G401.6 (cell line): ENCODE measurements at regions not wholly inside any gene's neighbourhood (a gene's known extent, or its start where the extent isn't known, plus 50 kb on each side); places are given as distances from the start of the nearest gene placed in this dataset.
"Not testable (repeated sequence)": the region's sequence is repeated elsewhere in the genome, so short reads cannot be mapped to it uniquely, and the experiment has no call there.

ENCODE experiments used
- FAIRE-seq: peaks from 2 replicates; lab custom pipeline; 2012; peaks lifted over from hg19 to GRCh38; lab: Jason Lieb, UNC

DNA sequence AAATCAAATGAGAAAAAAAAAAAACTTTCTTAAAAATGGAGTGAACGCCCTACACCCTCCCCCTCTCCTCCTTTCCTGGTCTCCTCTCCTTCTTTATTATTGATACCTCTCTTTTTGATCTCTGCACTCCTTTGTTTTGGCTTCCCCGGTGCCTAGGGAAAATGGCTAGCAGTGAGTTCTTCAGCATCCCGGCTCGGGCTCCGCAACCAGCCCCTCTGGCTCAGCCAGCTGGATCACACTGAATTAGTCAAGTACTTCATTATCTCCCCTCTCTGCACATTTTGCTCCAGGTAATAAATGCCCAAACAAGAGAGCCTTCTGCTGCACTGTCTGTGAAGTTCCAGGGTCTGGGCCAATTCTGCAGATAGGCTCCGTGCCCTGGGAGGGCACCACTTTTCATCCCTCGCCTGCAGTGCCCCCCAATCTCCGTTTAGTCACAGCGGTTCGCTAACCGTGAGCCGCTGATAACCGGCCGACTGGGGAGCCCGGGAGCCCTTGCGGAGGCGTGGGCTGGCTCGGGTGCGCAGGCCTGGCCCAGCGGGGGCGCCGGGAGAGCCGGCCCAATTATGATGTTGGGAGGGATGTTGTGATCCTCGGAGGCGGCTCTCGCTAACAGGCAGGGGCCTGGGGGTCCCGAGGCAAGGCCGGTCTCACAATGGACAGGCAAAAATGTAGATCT lies 301.9 kb downstream of the TFAP2A start:
- no peak for FAIRE-seq

DNA sequence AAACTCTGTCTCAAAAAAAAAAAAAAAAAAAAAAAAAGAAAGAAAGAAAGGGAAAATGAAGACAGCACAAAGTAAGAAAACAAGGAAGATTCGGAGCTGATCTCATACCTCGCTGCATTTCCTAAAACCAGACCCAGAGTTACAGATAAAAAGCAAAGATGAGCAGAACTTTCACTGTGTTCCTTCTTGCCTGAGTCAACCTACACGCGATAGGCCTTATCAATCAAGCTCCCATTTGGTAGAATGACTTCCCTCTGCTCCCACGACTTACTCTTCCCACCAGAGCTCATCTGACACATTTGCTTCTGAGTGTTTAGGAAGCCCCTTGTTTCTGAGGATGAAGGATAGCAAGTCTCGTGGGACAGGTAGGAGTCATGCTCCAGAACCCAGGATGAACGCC lies 302.9 kb downstream of the TFAP2A start:
- FAIRE-seq: no peak

- no peak for FAIRE-seq
Measured at GRCh38 chr6:10101551-10102252, 313.2 kb downstream of the TFAP2A start.

GRCh38 chr6:10099529-10100140 lies 315.2 kb downstream of the TFAP2A start:
- no peak for FAIRE-seq

DNA sequence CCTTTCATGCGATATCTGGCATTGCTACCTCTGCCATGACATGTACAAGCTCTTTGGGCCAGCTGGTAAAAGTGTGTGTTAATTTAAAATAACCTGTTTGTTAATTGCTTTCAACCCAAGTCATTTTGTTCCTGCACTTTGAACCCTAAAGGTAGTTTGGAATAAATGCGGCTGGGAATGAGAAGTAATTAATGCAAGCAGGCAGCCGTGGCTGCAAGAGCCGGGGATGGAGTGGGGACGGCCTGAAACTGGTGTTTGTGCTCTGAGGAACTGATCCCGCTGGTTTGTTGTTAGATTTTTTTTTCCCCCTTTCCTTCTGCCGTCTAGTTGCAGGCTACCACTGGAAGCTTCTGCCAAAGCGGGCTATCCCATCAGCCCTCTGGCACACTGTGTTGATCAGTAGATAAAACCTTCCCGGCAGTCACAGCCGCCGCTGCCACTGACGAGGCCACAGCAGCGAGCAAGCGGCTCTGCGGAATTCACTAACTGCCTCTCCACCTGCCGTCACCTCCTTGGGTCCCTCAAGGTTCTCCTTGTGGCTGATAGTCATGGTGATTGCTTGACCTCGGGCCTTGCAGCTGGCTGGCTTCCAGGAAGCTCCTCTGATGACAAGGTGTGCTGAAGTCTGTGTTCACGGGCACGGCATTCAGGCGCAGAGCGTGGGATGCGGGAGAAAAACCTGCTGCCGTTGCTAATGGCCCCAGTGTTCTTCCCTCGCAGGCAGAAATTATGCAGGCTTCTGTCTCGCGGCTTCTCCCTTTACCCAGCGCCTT lies 315.9 kb downstream of the TFAP2A start:
- FAIRE-seq: no peak

GRCh38 chr6:10093282-10093681 lies 321.6 kb downstream of the TFAP2A start:
- no peak for FAIRE-seq

GRCh38 chr6:10084111-10084986 lies 330.5 kb downstream of the TFAP2A start:
- no peak for FAIRE-seq

GRCh38 chr6:10082385-10082784 lies 332.5 kb downstream of the TFAP2A start:
- FAIRE-seq: no peak

- no peak for FAIRE-seq
Measured at GRCh38 chr6:10081957-10082356, 332.9 kb downstream of the TFAP2A start.

- FAIRE-seq: no peak
Measured at GRCh38 chr6:10081075-10081474, 333.8 kb downstream of the TFAP2A start.

- no peak for FAIRE-seq
Measured at GRCh38 chr6:10080561-10080960, 334.3 kb downstream of the TFAP2A start.

GRCh38 chr6:10078581-10078980 lies 336.3 kb downstream of the TFAP2A start:
- FAIRE-seq: no peak

- not testable (repeated sequence) for FAIRE-seq
Measured at GRCh38 chr6:10074726-10075125, 340.1 kb downstream of the TFAP2A start.

GRCh38 chr6:10073341-10073740 lies 341.5 kb downstream of the TFAP2A start:
- FAIRE-seq: no peak

DNA sequence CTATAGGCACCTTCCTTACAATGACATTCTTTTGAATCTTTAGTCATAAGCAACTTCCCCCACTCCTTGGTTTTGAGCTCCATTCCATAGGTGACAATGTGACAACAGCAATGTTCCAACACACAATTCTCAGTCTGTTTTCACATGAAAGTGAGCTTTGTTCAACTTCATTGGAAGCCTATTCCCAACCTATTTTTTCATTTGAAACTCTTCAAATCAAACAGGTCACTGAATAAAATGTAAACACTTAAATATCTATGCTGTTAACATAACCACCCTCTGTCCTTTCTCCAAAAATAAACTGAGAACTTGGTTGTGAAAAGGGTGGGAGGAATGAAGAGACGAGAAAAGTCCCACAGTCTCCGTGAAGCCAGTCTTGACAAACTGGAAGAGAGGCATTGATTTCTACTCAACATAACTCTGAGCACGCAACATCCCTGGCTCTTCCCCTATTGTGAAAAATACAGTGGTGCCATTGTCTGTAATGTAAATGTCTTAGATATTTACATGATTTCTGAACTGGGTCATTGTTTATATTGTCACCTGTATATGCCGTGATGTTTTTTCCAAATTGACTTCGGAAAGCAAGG lies 343.1 kb downstream of the TFAP2A start:
- FAIRE-seq: no peak

GRCh38 chr6:10060004-10060403 lies 354.9 kb downstream of the TFAP2A start:
- no peak for FAIRE-seq

DNA sequence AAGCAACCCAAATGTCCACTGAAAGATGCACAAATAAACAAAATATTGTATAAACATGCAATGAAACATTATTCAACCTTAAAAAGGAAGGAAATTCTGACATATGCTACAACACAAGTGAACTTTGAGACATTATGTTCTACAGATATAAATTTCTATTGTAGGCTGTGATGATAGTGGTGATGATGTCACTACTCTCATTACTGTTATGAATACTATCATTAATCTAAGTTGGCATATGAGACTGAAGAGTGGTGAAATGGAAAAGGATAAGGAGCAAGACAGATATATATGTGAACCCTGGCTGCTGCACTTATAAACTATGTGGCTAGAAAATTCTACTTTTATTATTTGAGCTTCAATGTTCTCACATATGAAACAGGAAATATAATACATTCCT lies 360.2 kb downstream of the TFAP2A start:
- FAIRE-seq: no peak

DNA sequence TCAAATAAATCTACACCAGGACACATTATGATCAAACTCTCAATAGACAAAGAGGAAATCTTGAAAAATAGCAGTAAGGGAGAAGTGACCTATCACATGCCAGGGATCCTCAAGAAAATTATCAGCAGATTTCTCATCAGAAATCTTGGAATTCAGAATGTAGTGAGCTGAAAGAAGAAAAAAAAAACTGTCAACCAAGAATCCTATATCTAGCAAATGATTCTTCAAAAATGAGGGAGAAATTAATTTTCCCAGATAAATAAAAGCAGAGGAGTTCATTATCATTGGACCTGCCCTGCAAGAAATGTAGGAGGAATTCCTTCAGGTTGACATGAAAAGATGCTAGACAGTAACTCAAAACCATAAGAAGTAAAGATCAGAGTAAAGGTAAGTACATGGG lies 363.6 kb downstream of the TFAP2A start:
- FAIRE-seq: no peak

DNA sequence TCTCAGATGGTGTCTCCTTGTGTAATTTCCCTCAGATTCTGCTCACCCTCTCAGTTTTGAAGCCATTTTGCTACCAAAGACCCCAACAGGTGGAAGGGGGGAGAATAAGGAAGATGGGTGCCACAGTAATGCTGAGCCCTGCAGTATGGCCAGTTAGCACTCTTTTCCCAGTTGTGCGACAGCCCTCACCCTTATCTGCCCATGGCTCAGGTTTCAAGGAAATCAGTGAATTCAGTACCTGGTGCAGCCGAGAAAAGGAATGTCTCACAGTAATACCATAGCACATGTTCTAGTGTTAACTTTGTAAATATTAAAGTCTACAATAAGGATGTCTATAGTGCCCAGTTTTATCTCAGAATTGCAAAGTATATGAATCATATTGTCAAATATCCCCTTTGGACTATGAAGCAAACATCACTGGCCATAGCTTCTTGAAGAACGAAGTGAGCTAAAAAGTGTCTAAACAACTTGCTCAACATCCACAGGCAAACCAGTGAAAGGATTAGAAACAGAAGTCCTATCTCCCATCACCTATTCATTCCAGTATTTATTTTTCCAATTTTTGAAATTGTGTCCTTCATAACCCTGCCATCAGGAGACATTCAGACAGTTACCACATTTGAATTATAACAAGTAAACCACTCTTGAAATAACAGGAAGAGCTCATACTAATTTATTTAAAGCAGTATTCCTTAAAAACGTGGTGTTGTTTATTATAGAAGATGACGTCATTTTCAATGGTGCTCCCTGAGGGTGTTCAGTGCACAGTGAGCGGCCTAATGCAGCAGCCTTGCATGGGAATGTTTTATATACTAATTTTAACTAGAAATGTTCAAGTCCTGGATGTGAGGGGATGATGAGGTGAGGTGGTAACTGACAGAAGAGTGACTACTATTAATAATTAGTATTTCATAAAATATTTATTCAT lies 366.2 kb downstream of the TFAP2A start:
- FAIRE-seq: no peak

- no peak for FAIRE-seq
Measured at GRCh38 chr6:10042280-10042679, 372.6 kb downstream of the TFAP2A start.
